Activated CD4-positive, CD25-positive, alpha-beta regulatory T cell treated with anti-CD3 and anti-CD28 coated beads, Interleukin-2, amount 50 U/mL, for 24 hours (primary cell): ENCODE measurements at regions not wholly inside any gene's neighbourhood (a gene's known extent, or its start where the extent isn't known, plus 50 kb on each side); places are given as distances from the start of the nearest gene placed in this dataset.

Source experiments
- ATAC-seq, 2 donors: fragments of 150-1000 bp; cut with Tn5 transposase; one replicate each; pipeline ENCODE4 v1.10.0; 2021; ENCODE audit warnings: mild to moderate bottlenecking in 1 of 2, moderate library complexity in 1 of 2

GRCh38 chr7:21041252-21041651, 254.6 kb upstream of the SP8 start:
- ATAC-seq = no peak

- no peak for ATAC-seq
Measured at GRCh38 chr7:21041666-21042065, 255.0 kb upstream of the SP8 start.

- no peak for ATAC-seq
Measured at GRCh38 chr7:21044384-21044783, 257.7 kb upstream of the SP8 start.

GRCh38 chr7:21044913-21045568, 258.4 kb upstream of the SP8 start:
- ATAC-seq = no peak

GRCh38 chr7:21051865-21052264, 265.2 kb upstream of the SP8 start:
- no peak for ATAC-seq

GRCh38 chr7:21054427-21055112, 267.9 kb upstream of the SP8 start:
- no peak for ATAC-seq

GRCh38 chr7:21059069-21059468, 272.4 kb upstream of the SP8 start:
- ATAC-seq = no peak

GRCh38 chr7:21063106-21063505, 276.4 kb upstream of the SP8 start:
- ATAC-seq = no peak

- no peak for ATAC-seq
Measured at GRCh38 chr7:21064698-21065648, 278.3 kb upstream of the SP8 start.

GRCh38 chr7:21066221-21066620, 279.5 kb upstream of the SP8 start:
- no peak for ATAC-seq

GRCh38 chr7:21067216-21067615, 280.5 kb upstream of the SP8 start:
- no peak for ATAC-seq

- ATAC-seq = no peak
Measured at GRCh38 chr7:21070571-21071090, 283.9 kb upstream of the SP8 start.

- no peak for ATAC-seq
Measured at GRCh38 chr7:21071561-21072501, 285.1 kb upstream of the SP8 start.

GRCh38 chr7:21076054-21076453, 289.4 kb upstream of the SP8 start:
- no peak for ATAC-seq

- no peak for ATAC-seq
Measured at GRCh38 chr7:21076574-21076973, 289.9 kb upstream of the SP8 start.

GRCh38 chr7:21077602-21078001, 290.9 kb upstream of the SP8 start:
- no peak for ATAC-seq

GRCh38 chr7:21084286-21084685, 297.6 kb upstream of the SP8 start:
- ATAC-seq = no peak

GRCh38 chr7:21086688-21087087, 300.0 kb upstream of the SP8 start:
- ATAC-seq = no peak

GRCh38 chr7:21089653-21090052, 303.0 kb upstream of the SP8 start:
- no peak for ATAC-seq

GRCh38 chr7:21092766-21093702, 306.3 kb upstream of the SP8 start:
- ATAC-seq = no peak

GRCh38 chr7:21094589-21094988, 307.9 kb upstream of the SP8 start:
- no peak for ATAC-seq
